ENCODE measurements at regions not wholly inside any gene's neighbourhood (a gene's known extent, or its start where the extent isn't known, plus 50 kb on each side); places are given as distances from the start of the nearest gene placed in this dataset.

DNA sequence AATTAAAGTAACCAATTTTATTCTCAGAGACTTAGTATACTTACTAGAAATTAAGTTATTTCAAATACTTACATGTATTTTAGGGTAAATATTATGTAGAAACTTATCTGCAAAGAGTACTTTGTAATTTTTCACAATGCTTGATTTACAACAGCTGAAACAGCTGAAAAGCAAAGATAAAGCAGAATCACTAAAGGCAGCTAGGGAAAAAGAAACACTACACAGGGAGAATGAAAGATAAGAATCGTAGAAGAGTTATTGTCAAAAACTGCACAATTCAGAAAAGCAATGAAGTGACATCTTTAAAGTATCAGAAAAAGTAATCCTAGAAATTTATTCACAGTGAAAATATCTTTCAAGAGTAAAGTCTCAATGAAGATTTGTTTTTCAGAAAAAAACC is 69.7 kb upstream of the ZNF804B start:
- Histone ChIP-seq H3K9ac (ENCODE audit: insufficient read depth, low read length) (no peak overlapping the region), H3K27me3 (ENCODE audit: control insufficient read depth, insufficient read depth, low read length) (no peaks in the 10 kb centered on the region), H3K4me2 (ENCODE audit: extremely low read depth, insufficient read depth, low read length) (no peak overlapping the region), H2AFZ (ENCODE audit: low read length) (no peak overlapping the region), H3K36me3 (ENCODE audit: control insufficient read depth, insufficient read depth, low read length) (no peaks in the 10 kb centered on the region), H3K4me3 (replicated peaks in 1 of 4; ENCODE audit: control extremely low read depth in 1 of 4, insufficient read depth in 1 of 4, low read depth in 3 of 4, low read length in 4 of 4) (no peak overlapping the region), H3K9me3 (ENCODE audit: control insufficient read depth, insufficient read depth, low read depth, low read length) (no peaks in the 10 kb centered on the region), H3K79me2 (ENCODE audit: control insufficient read depth, insufficient read depth, low read length) (no peaks in the 10 kb centered on the region), H4K20me1 (ENCODE audit: control insufficient read depth, extremely low read depth, insufficient read depth, low read length) (no peaks in the 10 kb centered on the region), H3K4me1 (ENCODE audit: control insufficient read depth, extremely low read depth, insufficient read depth, low read length) (no peaks in the 10 kb centered on the region), H3K27ac (ENCODE audit: insufficient read depth, low read length) (no peak overlapping the region)
- TF ChIP-seq EZH2 (IDR thresholded peaks at IDR 0.05; ENCODE audit: low read length, missing control alignments) (no peak), CTCF (conservative IDR thresholded peaks at IDR 0.05 in 1 of 2, IDR thresholded peaks at IDR 0.05 in 1 of 2; ENCODE audit: low read depth in 1 of 2, low read length in 2 of 2) (no peak)
- DNase-seq (ENCODE audit: low read depth in 2 of 2), result no peak

DNA sequence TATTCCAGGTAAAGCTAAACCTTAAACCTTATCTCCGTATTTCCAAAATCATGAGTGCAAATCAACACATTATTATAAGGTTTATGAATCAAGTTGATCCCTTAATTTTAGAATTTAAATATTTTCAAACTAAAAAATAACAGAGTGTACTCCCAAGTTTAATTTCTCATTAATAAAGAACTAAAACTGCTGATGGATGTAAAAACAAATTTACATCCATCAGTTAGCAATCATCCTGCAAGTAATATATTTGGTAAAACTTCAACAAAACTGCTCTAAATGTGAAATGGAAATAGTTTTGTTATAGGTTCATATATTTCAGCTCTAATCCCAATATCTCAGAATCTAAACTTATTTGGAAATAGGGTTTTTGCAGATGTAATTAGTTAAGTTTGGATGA is 71.3 kb upstream of the ZNF804B start:
- H3K27me3 ChIP-seq (ENCODE audit: control insufficient read depth, insufficient read depth, low read length), result no peaks in the 10 kb centered on the region
- DNase-seq (ENCODE audit: low read depth in 2 of 2), result no peak
- H2AFZ ChIP-seq (ENCODE audit: low read length), result no peak overlapping the region
- H3K36me3 ChIP-seq (ENCODE audit: control insufficient read depth, insufficient read depth, low read length), result no peaks in the 10 kb centered on the region
- H3K27ac ChIP-seq (ENCODE audit: insufficient read depth, low read length), result no peak overlapping the region
- no peak overlapping the region for H3K4me2 ChIP-seq (ENCODE audit: extremely low read depth, insufficient read depth, low read length)
- H3K9me3 ChIP-seq (ENCODE audit: control insufficient read depth, insufficient read depth, low read depth, low read length), result no peaks in the 10 kb centered on the region
- TF ChIP-seq EZH2 (IDR thresholded peaks at IDR 0.05; ENCODE audit: low read length, missing control alignments), result no peak
- no peak for TF ChIP-seq CTCF (conservative IDR thresholded peaks at IDR 0.05 in 1 of 2, IDR thresholded peaks at IDR 0.05 in 1 of 2; ENCODE audit: low read depth in 1 of 2, low read length in 2 of 2)
- no peaks in the 10 kb centered on the region for H4K20me1 ChIP-seq (ENCODE audit: control insufficient read depth, extremely low read depth, insufficient read depth, low read length)
- H3K4me1 ChIP-seq (ENCODE audit: control insufficient read depth, extremely low read depth, insufficient read depth, low read length), result no peaks in the 10 kb centered on the region
- no peak overlapping the region for H3K9ac ChIP-seq (ENCODE audit: insufficient read depth, low read length)
- no peaks in the 10 kb centered on the region for H3K79me2 ChIP-seq (ENCODE audit: control insufficient read depth, insufficient read depth, low read length)
- no peak overlapping the region for H3K4me3 ChIP-seq (replicated peaks in 1 of 4; ENCODE audit: control extremely low read depth in 1 of 4, insufficient read depth in 1 of 4, low read depth in 3 of 4, low read length in 4 of 4)

DNA sequence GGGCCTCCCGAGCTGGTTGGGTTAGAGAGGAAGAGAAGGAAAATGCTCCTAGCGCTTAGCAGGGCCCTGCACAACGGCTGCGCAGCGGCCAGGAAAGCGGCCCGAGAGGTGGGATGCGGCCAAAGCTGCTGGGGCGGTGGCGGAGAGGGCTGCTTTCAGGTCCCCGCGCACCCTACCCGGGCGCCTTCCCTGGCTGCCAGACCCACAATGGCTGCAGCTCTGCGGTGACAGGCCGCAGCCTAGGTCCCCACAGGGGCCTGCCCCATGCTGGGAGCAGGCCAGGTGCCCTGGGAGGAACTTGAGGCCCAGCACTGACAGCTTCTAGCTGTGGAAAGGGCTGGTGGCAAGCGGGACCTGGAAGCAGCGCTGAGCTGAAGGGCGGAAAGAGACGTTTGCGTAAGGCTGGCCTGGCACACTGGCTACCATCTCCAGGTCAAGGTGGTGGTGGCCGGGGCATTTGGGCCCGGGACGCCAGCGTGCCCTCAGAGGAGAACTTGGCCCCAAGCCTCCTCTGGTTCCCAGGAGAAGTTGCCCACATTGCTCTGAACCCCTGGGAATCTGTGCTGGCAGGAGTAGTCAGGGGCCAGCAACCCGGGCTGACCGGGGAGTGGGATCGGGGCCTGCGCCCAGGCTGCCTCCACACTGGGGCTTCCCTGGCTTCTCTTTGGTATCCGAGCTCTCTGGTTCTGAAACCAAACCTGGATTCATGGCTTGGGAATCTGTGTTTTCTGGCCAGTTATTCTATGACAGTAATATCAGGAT is 72.9 kb upstream of the ZNF804B start:
- Histone ChIP-seq H2AFZ (ENCODE audit: low read length) (no peak overlapping the region), H3K9ac (ENCODE audit: insufficient read depth, low read length) (no peak overlapping the region), H3K79me2 (ENCODE audit: control insufficient read depth, insufficient read depth, low read length) (no peaks in the 10 kb centered on the region), H3K4me3 (replicated peaks in 1 of 4; ENCODE audit: control extremely low read depth in 1 of 4, insufficient read depth in 1 of 4, low read depth in 3 of 4, low read length in 4 of 4) (no peak overlapping the region), H3K9me3 (ENCODE audit: control insufficient read depth, insufficient read depth, low read depth, low read length) (no peaks in the 10 kb centered on the region), H4K20me1 (ENCODE audit: control insufficient read depth, extremely low read depth, insufficient read depth, low read length) (no peaks in the 10 kb centered on the region), H3K4me2 (ENCODE audit: extremely low read depth, insufficient read depth, low read length) (no peak overlapping the region), H3K36me3 (ENCODE audit: control insufficient read depth, insufficient read depth, low read length) (no peaks in the 10 kb centered on the region), H3K27me3 (ENCODE audit: control insufficient read depth, insufficient read depth, low read length) (no peaks in the 10 kb centered on the region), H3K27ac (ENCODE audit: insufficient read depth, low read length) (no peak overlapping the region), H3K4me1 (ENCODE audit: control insufficient read depth, extremely low read depth, insufficient read depth, low read length) (no peaks in the 10 kb centered on the region)
- no peak for TF ChIP-seq EZH2 (IDR thresholded peaks at IDR 0.05; ENCODE audit: low read length, missing control alignments)
- TF ChIP-seq CTCF (conservative IDR thresholded peaks at IDR 0.05 in 1 of 2, IDR thresholded peaks at IDR 0.05 in 1 of 2; ENCODE audit: low read depth in 1 of 2, low read length in 2 of 2), result no peak
- no peak for DNase-seq (ENCODE audit: low read depth in 2 of 2)

Data from fibroblast of lung (primary cell).